RWPE2 (cell line): ENCODE measurements at regions not wholly inside any gene's neighbourhood (a gene's known extent, or its start where the extent isn't known, plus 50 kb on each side); places are given as distances from the start of the nearest gene placed in this dataset.

Source experiments
- ATAC-seq: fragments of 200-7000 bp; cut with Tn5 transposase; 3 replicates; pipeline ENCODE4 v1.9.1; 2021; ENCODE audit warnings: low read depth
- DNase-seq: peaks from one replicate; pipeline ENCODE4 v3.0.0-alpha.2; 2020; ENCODE audit warnings: low spot score
- H3K27ac ChIP-seq: fragments of 450-650 bp; 2 replicates; pipeline ENCODE4 v1.5.1; 2017; ENCODE audit warnings: mild to moderate bottlenecking; ENCODE audit not compliant: poor library complexity, severe bottlenecking
- H3K27me3 ChIP-seq: fragments of 250-450 bp; sonication (Bioruptor Pico); 2 replicates; pipeline ENCODE4 v1.5.1; 2021; ENCODE audit warnings: mild to moderate bottlenecking, moderate library complexity; ENCODE audit not compliant: insufficient read depth, poor library complexity, severe bottlenecking
- H3K36me3 ChIP-seq: fragments of 250-450 bp; sonication (Bioruptor Pico); 2 replicates; pipeline ENCODE4 v1.5.1; 2020; ENCODE audit warnings: low read depth, mild to moderate bottlenecking, moderate library complexity
- H3K4me1 ChIP-seq: fragments of 250-450 bp; sonication (Bioruptor Pico); 2 replicates; pipeline ENCODE4 v1.5.1; 2021; ENCODE audit warnings: mild to moderate bottlenecking, moderate library complexity; ENCODE audit not compliant: insufficient read depth, poor library complexity, severe bottlenecking
- H3K4me3 ChIP-seq: fragments of 250-450 bp; sonication (Bioruptor Pico); 2 replicates; pipeline ENCODE4 v1.5.1; 2021; ENCODE audit warnings: mild to moderate bottlenecking, moderate library complexity; ENCODE audit not compliant: severe bottlenecking
- H3K9me3 ChIP-seq: fragments of 250-450 bp; sonication (Bioruptor Pico); 2 replicates; pipeline ENCODE4 v1.5.1; 2021; ENCODE audit warnings: mild to moderate bottlenecking, moderate library complexity; ENCODE audit not compliant: severe bottlenecking
- TF ChIP-seq, protein P1 (sequence below): fragments of 450-650 bp; IDR thresholded peaks from one replicate; pipeline ENCODE4 v1.5.1; 2017; ENCODE audit warnings: mild to moderate bottlenecking, moderate library complexity; ENCODE audit not compliant: poor library complexity, severe bottlenecking

DNA sequence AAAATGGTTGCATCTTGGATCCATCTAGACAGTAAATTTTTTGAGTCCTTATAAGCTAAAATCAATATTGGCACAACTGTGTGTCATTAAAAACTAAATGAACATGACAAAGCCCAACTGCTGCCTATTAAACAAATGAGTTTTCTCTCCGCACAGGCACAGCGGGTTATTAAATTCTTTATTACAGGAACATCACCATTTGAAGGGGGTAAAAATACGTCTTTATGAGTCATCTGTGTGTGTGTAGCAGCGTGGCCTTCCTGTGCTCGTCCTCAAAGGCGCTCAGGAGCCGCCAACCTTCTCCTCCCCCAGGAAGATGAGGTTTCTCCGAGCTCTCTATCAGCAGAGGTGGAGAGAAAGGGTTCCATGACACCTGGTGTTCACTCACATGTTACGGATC is 62.6 kb upstream of the SDK2 start:
- H3K36me3 ChIP-seq = no peaks in the 10 kb centered on the region
- H3K9me3 ChIP-seq = no peaks in the 10 kb centered on the region
- no peak for DNase-seq
- TF ChIP-seq, protein P1, sequence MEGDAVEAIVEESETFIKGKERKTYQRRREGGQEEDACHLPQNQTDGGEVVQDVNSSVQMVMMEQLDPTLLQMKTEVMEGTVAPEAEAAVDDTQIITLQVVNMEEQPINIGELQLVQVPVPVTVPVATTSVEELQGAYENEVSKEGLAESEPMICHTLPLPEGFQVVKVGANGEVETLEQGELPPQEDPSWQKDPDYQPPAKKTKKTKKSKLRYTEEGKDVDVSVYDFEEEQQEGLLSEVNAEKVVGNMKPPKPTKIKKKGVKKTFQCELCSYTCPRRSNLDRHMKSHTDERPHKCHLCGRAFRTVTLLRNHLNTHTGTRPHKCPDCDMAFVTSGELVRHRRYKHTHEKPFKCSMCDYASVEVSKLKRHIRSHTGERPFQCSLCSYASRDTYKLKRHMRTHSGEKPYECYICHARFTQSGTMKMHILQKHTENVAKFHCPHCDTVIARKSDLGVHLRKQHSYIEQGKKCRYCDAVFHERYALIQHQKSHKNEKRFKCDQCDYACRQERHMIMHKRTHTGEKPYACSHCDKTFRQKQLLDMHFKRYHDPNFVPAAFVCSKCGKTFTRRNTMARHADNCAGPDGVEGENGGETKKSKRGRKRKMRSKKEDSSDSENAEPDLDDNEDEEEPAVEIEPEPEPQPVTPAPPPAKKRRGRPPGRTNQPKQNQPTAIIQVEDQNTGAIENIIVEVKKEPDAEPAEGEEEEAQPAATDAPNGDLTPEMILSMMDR = no peak
- H3K4me1 ChIP-seq = no peaks in the 10 kb centered on the region
- no peak overlapping the region for H3K4me3 ChIP-seq
- no peak for ATAC-seq
- peak overlapping the region; percentile 67 for H3K27ac ChIP-seq
- H3K27me3 ChIP-seq = no peaks in the 10 kb centered on the region

DNA sequence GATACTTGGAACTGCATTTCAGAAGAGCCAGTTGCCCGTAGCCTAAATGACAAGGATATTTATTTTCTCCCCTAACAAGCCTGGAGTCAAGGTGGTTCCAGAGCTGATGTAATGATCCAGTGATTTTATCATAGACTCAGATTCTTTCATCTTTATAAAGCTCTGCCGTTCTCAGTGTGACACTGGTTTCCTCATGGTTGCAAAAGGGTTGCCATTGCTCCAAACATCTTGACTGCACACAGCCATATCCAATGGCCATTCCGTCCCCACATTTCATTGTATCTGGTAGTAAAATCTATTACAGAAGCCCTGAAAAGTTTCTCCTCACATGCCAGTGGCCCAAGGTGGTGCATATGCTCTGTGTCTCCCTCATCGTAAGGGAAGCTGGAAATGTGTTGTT is 63.1 kb upstream of the SDK2 start:
- Histone ChIP-seq H3K36me3 (no peaks in the 10 kb centered on the region), H3K27me3 (no peaks in the 10 kb centered on the region)
- no peak for ATAC-seq

DNA sequence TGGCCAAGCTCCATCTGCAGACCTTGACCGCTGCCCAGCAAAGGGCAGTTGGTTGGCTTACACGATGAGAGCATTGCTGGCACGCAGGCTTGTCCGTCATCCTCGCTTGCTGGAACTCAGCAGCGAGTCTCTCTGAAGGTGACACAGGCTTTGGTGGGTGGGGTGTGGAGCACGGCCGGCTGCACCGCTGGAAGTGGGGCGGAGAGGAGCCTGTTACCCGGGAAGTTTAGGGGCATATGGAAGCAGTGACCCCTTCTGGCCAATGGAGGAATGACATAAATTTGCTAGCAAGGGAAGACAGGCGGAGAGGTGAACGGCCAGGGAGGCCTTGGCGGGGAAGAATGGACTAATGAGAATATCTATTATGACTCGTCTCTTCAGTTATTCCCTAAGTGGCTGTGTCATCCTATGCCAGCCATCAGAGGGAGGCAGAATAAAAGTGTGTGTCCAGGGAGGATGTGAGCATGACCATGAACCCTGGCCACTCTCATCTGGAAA is 65.9 kb upstream of the SDK2 start:
- H3K9me3 ChIP-seq = no peaks in the 10 kb centered on the region
- DNase-seq (no peak), ATAC-seq (no peak)
- H3K36me3 ChIP-seq = no peaks in the 10 kb centered on the region
- TF ChIP-seq, protein P1 = peak; percentile 55
- H3K4me1 ChIP-seq = peaks cover 7% of the 10 kb centered on the region
- no peaks in the 10 kb centered on the region for H3K27me3 ChIP-seq
- H3K4me3 ChIP-seq = no peak overlapping the region
- no peak overlapping the region for H3K27ac ChIP-seq

More for the DNA sequence above, 63.1 kb upstream of the SDK2 start:
- Histone ChIP-seq H3K4me1 (no peaks in the 10 kb centered on the region), H3K4me3 (no peak overlapping the region), H3K27ac (no peak overlapping the region), H3K9me3 (no peaks in the 10 kb centered on the region)
- TF ChIP-seq, protein P1 = no peak
- DNase-seq = no peak

DNA sequence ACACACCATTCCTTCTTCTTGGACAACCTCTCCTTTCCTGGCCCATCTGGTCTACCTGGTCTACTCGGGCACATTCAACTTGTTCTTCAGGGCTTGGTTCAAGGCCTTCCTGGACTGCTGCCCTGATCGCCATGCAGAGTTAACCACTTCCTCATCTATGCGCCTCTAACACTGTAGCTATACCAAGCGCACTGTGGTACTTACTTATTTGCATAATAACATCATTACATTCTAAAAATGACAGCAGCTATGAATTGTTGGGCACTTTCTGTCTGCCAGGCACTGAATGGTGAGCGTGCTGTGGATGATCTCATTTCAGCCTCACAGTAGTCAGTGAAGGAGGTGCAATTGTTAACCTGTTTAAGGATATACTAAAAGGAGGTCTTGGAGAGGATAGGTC is 66.9 kb upstream of the SDK2 start:
- Histone ChIP-seq H3K36me3 (no peaks in the 10 kb centered on the region), H3K4me1 (peaks cover 7% of the 10 kb centered on the region), H3K4me3 (no peak overlapping the region), H3K27me3 (no peaks in the 10 kb centered on the region), H3K9me3 (no peaks in the 10 kb centered on the region), H3K27ac (no peak overlapping the region)
- DNase-seq (no peak), ATAC-seq (no peak)
- TF ChIP-seq, protein P1 = no peak

DNA sequence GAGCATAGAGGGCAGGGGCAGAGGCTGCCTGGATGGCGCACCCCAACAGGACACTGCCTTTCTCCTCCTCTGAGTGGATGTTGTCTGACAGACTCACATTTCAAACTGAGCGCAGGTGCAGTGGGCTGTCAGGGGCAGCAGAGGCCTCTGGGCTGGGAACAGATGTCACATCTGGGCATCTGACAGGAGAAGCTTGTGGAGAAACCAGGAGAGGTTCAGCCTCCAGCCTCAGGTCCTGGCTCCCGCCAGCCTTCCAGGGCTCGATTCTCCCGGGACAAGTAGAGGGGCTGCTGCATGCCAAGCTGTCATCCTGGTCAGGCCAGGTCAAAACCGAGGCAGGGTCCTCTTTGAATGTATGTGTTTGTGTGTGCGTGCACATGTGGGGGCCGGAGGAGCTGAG is 67.7 kb upstream of the SDK2 start:
- Histone ChIP-seq H3K36me3 (no peaks in the 10 kb centered on the region), H3K27me3 (no peaks in the 10 kb centered on the region), H3K4me1 (peaks cover 7% of the 10 kb centered on the region), H3K27ac (no peak overlapping the region), H3K9me3 (no peaks in the 10 kb centered on the region), H3K4me3 (no peak overlapping the region)
- ATAC-seq (no peak), DNase-seq (no peak)
- TF ChIP-seq, protein P1 = no peak
